SK-N-MC (cell line): ENCODE measurements at regions not wholly inside any gene's neighbourhood (a gene's known extent, or its start where the extent isn't known, plus 50 kb on each side); places are given as distances from the start of the nearest gene placed in this dataset.

Experiments
- EZH2 ChIP-seq: fragments of 200-600 bp; sonication (generic); IDR thresholded peaks from one replicate; pipeline ENCODE4 v1.6.1; 2017; ENCODE audit warnings: antibody characterized with exemption
- POLR2AphosphoS5 ChIP-seq: IDR thresholded peaks from 2 replicates; pipeline ENCODE4 v1.6.1; 2012; ENCODE audit warnings: mild to moderate bottlenecking, low read depth, low read length, borderline replicate concordance

- TF ChIP-seq EZH2 (no peak), POLR2AphosphoS5 (no peak)
These were observed 245.8 kb upstream of the MAP3K1 start for GRCh38 chr5:56569566-56569965.
